Ammon's horn (tissue), 1 donor: ENCODE measurements at regions not wholly inside any gene's neighbourhood (a gene's known extent, or its start where the extent isn't known, plus 50 kb on each side); places are given as distances from the start of the nearest gene placed in this dataset.
"Not testable (repeated sequence)": the region's sequence is repeated elsewhere in the genome, so short reads cannot be mapped to it uniquely, and the experiment has no call there.

ENCODE experiments used
- DNase-seq: peaks from one replicate; pipeline ENCODE4 v3.0.0-alpha.2; 2016; ENCODE audit warnings: low spot score

DNA sequence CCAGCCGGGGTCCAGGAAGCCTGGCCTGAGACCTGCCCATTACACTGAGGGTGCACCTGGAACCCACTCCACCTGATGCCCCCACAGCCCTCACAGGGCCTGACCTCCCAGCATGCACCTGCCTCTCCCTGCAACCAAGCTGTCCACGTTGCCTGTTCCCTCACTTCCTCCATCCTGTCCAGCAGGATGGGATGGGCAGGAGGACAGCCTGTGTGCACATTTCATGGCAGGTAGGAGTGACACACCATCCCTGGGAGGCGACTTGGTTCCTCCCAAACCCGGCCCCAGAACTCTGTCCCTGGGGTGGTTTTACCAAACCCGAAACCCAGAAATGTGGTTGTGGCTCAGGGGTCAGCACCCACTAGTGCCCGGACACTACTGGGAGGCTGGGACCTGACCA is 203.8 kb upstream of the ZNF519 start:
- not testable (repeated sequence) for DNase-seq

DNA sequence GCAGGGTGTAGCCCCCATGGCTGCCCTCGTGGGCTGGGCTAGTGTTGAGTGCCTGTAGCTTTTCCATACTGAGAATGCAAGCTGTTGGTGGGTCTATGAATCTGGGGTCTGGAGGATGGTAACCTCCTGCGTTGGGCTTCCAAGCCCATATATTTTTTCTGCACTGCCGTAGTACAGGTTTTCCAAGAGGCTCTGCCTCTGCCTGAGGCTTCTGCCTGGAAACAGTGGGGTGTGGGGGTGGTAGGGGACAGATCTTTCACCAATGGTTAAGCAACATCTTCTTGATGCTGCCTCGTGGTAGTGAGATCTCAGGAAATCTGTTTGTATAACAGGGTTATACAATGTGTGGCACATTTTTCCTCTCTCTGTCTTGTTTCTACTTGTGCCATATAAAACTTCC is 189.0 kb upstream of the ZNF519 start:
- peak; percentile 34 for DNase-seq

DNA sequence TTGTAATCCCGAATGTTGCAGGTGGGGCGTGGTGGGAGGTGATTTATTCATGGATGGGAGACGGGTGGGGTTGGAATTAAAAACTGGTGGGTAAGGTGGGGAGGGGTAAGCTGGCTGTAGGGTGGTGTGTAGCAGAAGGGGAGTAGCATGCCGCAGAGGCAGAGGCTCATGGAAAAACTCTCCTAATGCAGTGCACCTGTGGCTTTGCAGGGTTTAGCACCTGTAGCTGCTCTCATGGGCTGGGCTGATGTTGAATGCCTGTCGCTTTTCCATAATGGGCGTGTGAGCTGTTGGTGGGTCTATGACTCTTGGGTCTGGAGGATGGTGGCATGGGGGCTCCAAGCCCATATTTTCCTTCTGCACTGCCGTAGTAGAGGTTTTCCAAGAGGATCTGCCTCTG is 169.0 kb upstream of the ZNF519 start:
- DNase-seq = not testable (repeated sequence)

DNA sequence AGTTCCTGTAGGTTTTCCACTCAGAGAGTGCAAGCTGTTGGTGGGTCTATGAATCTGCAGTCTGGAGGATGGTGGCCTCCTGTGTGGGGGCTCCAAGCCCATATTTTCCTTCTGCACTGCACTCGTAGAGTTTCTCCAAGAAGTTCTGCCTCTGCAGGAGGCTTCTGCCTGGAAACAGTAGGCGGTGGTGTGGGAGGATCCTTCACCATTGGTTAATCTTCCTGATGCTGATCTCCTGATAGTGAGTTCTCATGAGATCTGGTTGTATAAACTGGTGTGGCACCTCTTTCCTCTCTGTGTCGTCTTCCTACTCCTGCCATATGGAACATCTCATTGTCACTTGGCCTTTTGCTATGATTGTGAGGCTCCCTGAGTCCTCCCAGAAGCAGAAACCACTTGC is 162.8 kb upstream of the ZNF519 start:
- DNase-seq = not testable (repeated sequence)

DNA sequence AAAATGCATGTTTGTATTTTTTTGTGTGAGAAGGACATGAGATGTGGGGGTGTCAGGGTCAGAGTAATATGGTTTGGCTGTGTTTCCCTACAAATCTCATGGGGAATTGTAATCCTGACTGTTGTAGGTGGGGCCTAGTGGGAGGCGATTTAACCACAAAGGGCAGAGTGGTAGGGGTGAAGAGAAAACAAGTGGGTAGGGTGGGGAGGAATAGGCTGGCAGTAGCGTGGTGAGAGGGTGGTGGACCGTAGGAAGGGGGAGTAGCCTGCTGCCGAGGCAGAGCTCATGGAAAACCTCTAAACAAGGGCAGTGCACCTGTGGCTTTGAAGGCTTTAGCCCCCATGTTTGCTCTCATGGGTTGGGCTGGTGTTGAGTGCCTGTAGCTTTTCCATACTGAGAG is 152.8 kb upstream of the ZNF519 start:
- DNase-seq = no peak

DNA sequence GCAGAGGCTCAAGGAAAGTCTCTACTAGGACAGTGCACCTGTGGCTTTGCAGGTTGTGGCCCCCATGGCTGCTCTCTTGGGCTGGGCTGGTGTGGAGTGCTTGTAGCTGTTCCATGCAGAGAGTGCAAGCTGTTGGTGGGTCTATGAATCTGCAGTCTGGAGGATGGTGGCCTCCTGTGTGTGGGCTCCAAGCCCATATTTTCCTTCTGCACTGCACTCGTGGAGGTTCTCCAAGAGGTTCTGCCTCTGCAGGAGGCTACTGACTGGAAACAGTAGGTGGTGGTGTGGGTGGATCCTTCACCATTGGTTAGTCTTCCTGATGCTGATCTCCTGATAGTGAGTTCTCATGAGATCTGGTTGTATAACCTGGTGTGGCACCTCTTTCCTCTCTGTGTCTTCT is 143.2 kb upstream of the ZNF519 start:
- DNase-seq = not testable (repeated sequence)

DNA sequence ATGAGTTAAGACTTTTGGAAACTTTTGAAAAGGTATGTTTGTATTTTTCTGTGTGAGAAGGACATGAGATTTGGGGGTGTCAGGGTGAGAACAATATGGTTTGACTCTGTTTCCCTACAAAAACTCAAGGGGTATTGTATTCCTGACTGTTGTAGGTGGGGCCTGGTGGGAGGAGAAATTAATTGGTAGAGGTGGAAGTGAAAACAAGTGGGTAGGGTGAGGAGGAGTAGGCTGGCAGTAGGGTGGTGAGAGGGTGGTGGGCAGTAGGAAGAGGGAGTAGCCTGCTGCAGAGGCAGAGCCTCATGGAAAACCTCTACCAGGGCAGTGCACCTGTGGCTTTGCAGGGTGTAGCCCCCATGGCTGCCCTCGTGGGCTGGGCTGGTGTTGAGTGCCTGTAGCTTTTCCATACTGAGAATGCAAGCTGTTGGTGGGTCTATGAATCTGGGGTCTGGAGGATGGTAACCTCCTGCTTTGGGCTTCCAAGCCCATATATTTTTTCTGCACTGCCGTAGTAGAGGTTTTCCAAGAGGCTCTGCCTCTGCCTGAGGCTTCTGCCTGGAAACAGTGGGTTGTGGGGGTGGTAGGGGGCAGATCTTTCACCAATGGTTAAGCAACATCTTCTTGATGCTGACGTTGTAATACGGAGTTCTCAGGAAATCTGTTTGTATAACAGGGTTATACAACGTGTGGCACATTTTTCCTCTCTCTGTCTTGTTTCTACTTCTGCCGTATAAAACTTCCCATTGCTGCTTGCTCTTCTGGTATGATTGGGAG is 133.6 kb upstream of the ZNF519 start:
- DNase-seq = peak; percentile 20

DNA sequence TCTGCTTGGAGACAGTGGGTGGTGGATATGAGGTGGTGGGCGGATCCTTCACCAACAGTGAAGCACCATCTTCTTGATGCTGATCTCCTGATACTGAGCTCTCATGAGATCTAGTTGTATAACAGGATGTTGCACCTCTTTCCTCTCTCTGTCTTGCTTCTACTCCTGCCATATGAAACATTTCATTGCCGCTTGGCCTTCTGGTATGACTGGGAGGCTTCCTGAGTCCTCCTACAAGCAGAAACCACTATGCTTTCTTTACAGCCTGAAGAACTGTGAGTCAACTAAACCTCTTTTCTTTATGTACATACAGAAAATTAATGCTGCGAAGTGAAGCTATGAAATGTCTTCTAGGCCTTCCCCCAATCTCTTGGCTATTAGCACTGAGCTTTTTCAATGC is 130.6 kb upstream of the ZNF519 start:
- not testable (repeated sequence) for DNase-seq

DNA sequence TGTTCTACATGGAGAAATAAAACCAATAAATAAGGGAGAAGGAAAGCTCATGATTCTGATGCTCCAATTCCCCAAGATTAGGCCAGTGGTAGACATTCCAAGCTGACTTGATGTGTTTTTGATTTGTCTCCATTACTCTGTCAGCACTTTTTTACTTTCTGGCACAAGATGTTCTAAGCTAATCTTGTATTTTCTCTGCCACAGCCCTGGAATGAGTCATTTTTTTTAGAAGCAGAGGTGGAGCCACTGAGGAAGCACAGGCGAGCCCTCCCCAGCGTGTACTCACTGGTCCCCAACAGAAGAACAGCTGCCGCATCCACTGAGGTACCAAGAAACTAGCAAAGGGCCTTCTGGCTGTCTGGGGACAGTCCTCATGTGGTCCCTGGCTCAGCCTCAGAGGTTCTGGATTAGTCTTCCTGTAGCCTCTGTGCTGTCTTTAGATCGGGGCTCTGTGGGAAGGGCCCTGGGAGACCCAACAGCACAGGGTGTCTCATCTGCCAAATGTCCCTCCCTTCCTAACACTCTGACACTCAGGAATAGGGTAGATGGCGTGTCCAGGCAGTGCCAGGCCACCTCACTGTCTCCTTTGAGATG is 117.9 kb upstream of the ZNF519 start:
- DNase-seq = not testable (repeated sequence)

DNA sequence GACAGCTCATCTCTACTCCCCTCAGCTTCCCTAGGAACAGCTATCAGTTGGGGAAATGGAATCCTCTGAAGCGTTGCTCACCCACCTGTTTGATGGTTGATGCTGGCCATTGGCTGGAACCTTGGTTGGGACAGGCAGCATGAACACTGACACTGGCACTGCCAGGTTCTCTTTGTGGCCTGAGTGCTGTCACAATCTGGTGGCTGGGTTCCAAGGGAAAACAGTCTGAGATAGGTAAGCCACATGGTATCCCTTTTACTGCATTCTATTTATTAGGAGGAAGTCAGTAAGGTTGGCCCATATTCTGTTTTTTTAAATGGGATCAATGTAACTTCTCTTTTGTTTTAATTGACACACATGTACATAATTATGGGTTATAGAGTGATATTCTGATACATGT is 107.0 kb upstream of the ZNF519 start:
- DNase-seq = not testable (repeated sequence)

DNA sequence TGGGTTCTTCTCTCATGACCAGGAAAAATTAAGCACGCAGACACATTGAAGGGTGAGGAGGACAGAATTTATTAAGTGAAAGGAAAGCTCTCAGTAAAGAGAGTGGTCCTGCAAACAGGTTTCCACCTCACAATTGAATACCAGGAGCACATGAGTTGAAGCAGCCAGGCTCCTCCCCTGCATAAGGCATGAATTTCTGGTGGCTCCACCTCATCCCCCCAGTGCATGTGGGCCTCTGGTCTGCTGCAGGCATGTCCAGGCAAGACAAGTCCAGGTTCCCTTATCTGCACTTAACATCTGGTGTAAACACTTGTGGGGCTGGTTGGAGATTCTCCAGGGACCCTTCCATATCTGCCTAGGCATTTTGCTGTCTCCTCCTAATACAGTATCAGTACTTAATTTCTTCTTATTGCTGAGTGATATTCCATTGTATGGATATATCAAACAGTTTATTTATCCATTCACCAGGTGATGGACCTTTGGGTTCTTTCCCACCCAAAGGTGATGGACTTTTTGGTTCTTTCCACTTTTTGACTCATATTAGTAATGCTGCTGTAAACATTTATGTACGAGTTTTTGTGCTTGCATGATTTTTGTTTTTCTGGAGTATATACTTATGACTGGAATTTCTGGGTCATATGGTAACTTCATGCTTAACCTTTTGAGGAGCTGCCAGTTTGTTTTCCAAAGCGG is 104.3 kb upstream of the ZNF519 start:
- DNase-seq = not testable (repeated sequence)

DNA sequence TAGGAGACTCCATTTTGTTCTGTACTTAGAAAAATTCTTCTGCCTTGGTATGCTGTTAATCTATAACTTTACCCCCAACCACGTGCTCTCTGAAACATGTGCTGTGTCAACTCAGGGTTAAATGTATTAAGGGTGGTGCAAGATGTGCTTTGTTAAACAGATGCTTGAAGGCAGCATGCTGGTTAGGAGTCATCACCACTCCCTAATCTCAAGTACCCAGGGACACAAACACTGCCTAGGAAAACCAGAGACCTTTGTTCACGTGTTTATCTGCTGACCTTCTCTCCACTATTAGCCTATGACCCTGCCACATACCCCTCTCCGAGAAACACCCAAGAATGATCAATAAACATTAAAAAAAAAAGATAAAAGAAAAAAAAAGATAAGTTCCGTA is 93.0 kb upstream of the ZNF519 start:
- not testable (repeated sequence) for DNase-seq

DNA sequence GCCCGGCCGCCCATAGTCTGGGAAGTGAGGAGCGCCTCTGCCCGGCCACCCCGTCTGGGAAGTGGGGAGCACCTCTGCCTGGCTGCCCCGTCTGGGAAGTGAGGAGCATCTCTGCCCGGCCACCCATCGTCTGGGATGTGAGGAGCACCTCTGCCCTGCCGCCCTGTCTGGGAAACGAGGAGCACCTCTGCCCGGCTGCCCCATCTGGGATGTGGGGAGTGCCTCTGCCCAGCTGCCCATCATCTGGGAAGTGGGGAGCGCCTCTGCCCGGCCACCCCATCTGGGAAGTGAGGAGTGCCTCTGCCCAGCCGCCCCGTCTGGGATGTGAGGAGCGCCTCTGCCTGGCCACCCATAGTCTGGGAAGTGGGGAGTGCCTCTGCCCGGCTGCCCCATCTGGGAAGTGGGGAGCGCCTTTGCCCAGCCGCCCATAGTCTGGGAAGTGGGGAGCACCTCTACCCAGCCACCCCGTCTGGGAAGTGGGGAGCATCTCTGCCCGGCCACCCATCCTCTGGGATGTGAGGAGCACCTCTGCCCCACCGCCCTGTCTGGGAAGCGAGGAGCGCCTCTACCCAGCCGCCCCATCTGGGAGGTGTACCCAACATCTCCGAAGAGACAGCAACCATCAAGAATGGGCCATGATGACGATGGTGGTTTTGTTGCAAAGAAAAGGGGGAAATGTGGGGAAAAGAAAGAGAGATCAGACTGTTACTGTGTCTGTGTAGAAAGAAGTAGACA is 92.5 kb upstream of the ZNF519 start:
- not testable (repeated sequence) for DNase-seq

DNA sequence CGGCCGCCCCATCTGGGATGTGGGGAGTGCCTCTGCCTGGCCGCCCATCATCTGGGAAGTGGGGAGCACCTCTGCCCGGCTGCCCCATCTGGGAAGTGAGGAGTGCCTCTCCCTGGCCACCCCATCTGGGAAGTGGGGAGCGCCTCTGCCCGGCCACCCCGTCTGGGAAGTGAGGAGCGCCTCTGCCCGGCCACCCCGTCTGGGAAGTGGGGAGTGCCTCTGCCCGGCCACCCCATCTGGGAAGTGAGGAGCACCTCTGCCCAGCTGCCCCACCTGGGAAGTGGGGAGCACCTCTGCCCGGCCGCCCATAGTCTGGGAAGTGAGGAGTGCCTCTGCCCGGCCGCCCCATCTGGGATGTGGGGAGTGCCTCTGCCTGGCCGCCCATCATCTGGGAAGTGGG is 91.7 kb upstream of the ZNF519 start:
- DNase-seq = not testable (repeated sequence)

DNA sequence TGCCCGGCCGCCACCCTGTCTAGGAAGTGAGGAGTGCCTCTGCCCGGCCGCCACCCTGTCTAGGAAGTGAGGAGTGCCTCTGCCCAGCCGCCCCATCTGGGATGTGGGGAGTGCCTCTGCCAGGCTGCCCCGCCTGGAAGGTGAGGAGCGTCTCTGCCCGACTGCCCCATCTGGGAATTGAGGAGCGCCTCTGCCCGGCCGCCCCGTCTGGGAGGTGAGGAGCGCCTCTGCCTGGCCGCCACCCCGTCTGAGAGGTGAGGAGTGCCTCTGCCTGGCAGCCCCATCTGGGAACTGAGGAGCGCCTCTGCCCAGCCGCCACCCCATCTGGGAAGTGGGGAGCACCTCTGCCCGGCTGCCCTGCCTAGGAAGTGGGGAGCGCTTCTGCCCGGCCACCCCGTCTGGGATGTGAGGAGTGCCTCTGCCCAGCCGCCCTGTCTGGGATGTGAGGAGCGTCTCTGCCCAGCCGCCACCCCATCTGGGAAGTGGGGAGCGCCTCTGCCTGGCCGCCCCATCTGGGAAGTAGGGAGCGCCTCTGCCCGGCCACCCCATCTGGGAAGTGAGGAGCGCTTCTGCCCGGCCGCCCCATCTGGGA is 91.1 kb upstream of the ZNF519 start:
- DNase-seq = not testable (repeated sequence)

DNA sequence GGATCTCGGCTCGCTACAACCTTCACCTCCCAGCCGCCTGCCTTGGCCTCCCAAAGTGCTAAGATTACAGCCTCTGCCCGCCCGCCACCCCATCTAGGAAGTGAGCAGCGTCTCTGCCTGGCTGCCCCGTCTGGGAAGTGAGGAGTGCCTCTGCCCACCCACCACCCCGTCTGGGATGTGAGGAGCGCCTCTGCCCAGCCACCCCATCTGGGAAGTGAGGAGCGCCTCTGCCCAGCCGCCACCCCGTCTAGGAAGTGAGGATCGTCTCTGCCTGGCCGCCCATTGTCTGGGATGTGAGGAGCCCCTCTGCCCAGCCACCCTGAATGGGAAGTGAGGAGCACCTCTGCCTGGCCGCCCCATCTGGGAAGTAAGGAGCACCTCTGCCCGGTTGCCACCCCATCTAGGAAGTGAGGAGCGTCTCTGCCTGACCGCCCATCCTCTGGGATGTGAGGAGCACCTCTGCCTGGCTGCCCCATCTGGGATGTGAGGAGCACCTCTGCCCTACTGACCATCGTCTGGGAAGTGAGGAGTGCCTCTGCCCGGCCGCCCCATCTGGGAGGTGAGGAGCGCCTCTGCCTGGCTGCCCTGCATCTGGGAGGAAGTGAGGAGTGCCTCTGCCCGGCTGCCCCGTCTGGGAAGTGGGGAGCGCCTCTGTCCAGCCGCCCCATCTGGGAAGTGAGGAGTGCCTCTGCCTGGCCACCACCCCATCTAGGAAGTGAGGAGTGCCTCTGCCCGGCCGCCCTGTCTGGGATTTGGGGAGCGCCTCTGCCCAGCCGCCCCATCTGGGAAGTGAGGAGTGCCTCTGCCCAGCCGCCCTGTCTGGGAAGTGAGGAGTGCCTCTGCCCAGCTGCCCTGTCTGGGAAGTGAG is 90.4 kb upstream of the ZNF519 start:
- DNase-seq = not testable (repeated sequence)

DNA sequence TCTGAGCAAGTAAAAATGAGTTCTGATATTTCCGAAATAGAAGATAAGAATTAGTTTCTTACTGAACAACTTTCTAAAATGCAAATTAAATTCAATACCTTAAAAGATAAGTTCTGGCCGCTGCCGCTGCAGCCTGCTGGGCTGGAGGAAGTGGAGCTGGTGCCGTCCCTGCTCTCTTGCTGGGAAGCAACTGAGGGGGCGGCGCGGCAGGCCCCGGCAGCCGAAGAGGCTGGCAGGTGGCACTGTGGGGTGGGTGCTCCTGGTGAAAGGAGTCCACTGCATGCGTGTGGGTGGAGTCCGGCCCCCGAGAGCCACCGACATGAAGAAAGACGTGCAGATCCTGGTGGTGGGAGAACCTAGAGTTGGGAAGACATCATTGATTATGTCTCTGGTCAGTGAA is 89.5 kb upstream of the ZNF519 start:
- no peak for DNase-seq

DNA sequence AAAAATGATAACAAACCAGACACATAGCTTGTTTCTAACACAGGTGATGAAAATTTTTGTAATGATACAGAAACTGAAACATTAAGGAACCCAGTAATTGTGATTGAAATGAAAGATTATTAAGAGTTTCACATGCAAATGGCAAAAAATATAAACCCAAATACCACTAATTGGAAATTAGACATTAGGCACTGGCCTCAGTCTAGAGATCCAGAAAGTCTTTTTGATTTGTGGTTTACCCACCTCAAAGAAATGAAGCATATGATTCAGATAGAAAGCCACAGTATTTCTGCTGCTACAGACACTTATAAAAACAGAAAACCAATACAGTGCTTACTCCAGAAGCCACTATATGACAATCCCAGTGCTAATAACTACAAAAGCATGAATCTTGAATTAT is 83.7 kb upstream of the ZNF519 start:
- DNase-seq = not testable (repeated sequence)

DNA sequence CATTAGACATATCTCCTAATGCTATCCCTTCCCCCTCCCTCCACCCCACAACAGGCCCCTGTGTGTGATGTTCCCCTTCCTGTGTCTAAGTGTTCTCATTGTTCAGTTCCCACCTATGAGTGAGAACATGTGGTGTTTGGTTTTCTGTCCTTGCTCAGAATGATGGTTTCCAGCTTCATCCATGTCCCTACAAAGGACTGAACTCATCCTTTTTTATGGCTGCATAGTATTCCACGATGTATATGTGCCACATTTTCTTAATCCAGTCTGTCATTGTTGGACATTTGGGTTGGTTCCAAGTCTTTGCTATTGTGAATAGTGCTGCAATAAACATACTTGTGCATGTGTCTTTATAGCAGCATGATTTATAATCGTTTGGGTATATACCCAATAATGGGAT is 71.2 kb upstream of the ZNF519 start:
- not testable (repeated sequence) for DNase-seq

DNA sequence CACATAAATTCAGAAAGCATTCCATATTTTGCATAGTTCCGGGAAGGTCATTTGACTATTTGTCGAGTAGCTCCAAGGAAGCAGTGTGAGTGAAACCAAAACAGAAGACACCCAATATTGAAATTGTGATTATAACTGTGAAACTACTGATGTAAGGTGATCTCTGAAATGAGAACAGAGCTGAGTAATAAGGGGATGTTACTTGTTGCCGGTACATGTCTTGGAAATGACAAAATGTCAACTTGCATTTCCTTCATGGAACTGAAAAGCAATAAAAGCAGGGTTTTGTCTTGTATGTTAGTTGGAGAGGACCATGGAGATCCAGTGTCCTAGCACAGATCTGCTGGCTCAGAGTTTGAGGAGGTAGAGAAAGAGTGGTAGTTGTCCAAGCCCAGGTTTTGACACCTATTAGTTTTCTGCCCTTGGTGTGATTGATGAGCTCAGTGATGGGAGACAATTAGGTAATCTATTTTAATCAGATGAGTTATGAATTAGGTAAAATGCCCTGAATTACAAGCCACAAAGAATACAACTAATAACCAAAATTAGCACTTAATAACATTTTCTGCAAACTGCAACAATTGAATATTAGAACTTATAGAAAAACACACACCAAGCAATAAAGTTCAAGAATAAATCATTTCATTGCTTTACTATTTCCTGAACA is 58.7 kb upstream of the ZNF519 start:
- not testable (repeated sequence) for DNase-seq
